SK-N-MC (cell line): ENCODE measurements at regions not wholly inside any gene's neighbourhood (a gene's known extent, or its start where the extent isn't known, plus 50 kb on each side); places are given as distances from the start of the nearest gene placed in this dataset.

Experiments
- EZH2 ChIP-seq: fragments of 200-600 bp; sonication (generic); IDR thresholded peaks from one replicate; pipeline ENCODE4 v1.6.1; 2017; ENCODE audit warnings: antibody characterized with exemption
- POLR2AphosphoS5 ChIP-seq: IDR thresholded peaks from 2 replicates; pipeline ENCODE4 v1.6.1; 2012; ENCODE audit warnings: mild to moderate bottlenecking, low read depth, low read length, borderline replicate concordance

DNA sequence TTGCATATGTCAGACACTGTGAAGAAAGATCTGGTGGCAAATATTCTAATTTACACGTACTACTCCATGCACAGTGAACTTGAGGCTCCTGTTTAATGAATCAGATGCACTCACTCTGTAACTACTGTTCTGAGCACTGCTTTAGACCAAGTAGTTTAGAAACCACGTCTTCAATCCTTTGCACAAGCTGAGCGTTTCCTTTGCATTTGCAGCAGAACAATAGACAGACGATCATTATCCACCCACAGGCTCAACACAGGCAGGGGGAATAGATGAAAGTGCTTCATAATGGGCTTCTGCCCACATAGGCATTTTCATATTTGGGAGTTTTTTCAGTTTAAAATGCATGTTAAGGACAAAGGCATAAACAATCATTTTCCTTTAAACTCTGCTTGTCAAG is 423.3 kb upstream of the ADAMTS16 start:
- TF ChIP-seq POLR2AphosphoS5 (no peak), EZH2 (no peak)
